Epidermal melanocyte (primary cell): ENCODE measurements at regions not wholly inside any gene's neighbourhood (a gene's known extent, or its start where the extent isn't known, plus 50 kb on each side); places are given as distances from the start of the nearest gene placed in this dataset.
"Not testable (repeated sequence)": the region's sequence is repeated elsewhere in the genome, so short reads cannot be mapped to it uniquely, and the experiment has no call there.

Experiments
- DNase-seq: peaks from one replicate; pipeline ENCODE4 v3.0.0; 2011; ENCODE audit warnings: low spot score; ENCODE audit not compliant: insufficient read length

- DNase-seq: no peak
Observed at GRCh38 chr3:164467007-164467406, 611.3 kb downstream of the SI start.

GRCh38 chr3:164465172-164465571 lies 613.1 kb downstream of the SI start:
- no peak for DNase-seq

DNA sequence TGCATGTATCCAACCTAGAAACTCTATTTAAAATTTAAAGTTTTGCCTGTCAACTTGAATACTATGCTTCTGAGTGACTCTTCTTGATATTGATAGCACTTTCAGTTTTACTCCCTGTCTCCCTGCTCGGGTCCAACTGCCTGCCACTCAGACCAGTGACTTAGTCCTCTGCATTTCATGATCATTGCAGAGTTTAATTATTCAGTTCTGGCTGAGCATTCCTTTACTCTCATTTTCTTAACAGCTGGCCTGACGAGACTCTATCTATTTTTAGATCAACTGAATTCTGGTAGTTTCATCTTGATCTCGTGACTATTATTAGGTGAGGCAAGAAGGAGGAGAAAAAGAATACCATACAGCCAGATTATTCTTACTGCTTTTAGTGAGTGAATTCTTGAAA lies 617.4 kb downstream of the SI start:
- DNase-seq: no peak

DNA sequence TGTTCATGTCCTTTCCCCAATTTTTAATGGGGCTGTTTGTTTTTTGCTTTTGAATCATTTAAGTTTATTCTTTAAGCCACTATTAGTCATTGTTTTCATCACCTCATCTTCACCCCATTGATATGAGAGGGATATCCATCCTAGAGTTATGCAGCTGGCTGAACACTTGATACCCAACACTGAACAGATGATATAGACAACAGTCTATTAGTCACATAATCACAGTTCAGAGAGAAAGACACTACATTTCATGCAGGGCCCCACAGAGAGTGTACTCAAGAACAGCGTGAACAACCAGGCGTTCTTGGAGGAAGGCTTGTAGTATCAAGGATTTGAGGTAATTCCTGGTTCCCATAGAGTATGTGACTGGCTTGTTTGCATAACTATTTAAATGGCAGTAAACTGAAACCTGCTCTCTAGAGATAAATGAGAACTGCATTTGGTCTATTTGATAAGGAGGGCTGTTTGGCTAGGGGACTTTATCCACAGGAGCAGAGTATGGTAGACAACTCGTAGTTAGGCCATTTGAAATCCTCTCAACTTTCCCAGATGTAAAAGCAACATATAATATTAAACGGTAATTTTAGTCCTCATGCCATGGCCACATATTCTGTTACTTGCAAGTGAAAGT lies 618.7 kb downstream of the SI start:
- no peak for DNase-seq

- DNase-seq: no peak
Observed at GRCh38 chr3:164458986-164459385, 619.3 kb downstream of the SI start.

DNA sequence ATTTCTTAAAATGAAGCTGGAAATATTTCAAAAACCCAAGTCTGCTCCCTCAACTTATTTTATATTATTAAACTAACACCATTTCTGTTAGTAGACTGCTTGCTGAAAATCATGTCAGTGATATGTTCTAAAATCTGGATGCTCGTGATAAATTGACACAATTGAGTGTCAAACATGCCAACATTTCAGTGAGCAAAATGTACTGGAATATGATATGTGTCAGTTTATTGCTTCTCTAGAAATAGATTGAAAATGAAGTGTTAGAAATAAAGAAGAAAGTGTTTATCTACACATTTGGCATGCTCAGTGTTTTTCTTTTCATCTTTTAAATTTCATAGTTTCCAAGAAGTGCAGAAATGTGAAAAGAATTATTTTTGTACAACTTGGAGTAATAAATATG lies 624.6 kb downstream of the SI start:
- DNase-seq: no peak

GRCh38 chr3:164452707-164453106 lies 625.6 kb downstream of the SI start:
- no peak for DNase-seq

DNA sequence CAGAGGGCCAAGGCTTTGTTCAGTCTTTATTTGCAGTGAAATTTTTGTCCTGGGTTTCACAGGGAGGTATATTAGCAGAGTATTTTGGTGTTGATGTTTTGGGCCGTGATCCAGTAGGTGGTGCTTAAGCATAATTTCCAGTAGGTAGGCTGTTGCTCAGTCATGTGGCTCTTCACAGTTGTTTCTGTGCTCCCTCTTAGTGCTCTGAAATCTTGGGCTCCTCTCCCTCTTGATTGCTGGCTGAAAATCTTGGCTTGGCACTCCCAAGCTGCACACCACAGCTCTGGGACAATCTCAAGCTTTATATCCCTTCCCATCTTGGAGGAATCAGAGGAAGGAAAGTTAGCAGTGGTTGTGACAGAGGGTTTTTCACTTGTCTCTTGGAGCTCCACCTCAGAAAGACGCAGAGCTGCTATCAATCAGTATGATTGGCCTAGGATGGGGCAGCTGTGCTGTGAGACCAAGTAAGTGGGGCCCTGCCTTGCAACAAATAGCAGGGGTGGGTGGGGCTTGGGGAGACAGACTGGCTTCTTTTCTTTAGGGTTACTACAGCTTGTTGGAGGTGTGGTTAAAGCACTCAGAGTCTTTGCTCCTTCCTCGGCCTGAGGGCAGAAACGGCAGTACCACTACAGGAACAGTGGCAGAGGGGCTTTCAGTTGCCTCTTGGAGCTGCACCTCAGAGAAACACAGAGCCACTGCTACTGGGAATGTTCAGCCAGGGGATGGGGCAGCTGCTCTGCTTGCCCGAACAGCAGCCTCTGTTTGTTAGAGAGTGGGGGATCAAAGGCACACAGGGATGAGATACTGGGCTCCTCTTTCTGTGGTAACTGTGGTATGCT lies 627.0 kb downstream of the SI start:
- DNase-seq: no peak

DNA sequence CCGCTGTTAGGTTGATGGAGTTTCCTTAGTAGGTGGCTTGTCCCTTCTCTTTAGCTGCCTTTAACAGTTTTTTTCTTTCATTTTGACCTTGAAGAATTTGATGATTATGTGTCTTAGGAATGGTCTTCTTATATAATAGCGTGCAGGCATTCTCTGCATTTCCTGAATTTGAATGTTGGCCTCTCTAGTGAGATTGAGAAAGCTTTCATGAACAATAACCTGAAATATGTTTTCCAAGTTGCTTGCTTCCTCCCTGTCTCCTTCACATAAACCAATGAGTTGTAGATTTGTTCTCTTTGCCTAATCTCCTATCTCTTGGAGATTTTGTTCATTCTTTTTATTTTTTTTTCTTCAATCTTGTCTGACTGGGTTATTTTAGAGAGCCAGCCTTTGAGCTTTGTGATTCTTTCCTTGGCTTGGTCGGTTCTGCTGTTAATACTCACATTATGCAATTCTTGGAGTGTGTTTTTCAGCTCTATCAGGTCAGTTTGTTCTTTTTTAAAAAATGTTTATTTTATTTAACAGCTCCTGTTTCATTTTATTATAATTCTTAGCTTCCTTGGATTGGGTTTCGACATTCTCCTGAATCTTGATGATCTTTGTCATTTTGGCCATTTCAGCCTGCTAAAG lies 627.9 kb downstream of the SI start:
- DNase-seq: no peak

- DNase-seq: no peak
Observed at GRCh38 chr3:164419220-164419619, 659.1 kb downstream of the SI start.

- no peak for DNase-seq
Observed at GRCh38 chr3:164418414-164418813, 659.9 kb downstream of the SI start.

DNA sequence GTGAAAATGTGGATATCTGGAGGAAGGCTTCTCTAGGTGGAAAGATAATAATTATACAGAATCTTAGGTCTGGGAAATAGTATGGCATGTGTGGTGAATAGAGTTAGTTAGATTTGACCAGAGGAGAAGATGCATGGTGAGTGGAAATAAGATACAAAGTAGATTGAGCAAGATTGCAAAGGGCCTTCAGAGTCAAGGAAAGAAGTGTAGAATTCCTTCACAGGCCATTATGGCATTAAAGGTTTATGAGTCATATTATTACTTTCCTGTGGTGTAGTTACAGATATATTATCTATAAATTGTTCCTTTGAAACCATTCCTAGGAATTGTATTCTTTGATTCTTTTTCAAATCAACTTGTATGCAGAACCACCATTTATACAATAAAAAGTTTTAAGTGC lies 660.3 kb downstream of the SI start:
- DNase-seq: no peak

DNA sequence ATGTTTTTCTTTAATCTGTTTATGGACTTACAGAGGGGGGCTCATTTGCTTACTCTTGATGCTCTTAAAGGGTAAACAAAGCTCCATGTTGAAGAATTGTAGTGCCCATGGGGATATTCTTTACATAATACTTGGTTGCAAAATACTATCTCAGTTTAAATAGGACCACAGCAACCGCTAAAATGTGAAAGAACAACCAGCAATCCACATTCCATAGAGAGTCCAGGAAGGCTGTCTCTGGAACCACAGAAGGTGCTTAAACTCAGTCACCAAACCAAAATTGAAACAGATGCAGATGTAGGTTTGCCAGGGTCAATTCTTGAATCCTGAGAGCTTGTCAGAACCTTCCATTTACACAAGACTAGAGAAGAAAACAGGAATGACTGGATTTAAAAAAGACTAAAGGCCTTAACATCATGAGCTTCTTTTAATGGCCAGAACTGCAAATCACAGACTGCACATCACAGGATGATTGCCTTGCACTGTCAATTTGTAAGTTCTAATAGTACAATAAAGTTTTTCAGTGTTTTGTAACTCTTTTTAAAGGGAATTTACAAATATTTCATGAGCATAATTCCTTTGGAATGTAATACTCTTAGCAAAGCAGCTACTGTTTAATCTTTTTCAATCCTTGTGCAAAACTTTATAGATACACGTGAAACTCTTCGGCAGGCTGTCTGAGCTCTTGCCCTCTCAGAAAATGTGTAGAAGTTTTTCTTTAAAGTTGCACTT lies 661.6 kb downstream of the SI start:
- DNase-seq: no peak

DNA sequence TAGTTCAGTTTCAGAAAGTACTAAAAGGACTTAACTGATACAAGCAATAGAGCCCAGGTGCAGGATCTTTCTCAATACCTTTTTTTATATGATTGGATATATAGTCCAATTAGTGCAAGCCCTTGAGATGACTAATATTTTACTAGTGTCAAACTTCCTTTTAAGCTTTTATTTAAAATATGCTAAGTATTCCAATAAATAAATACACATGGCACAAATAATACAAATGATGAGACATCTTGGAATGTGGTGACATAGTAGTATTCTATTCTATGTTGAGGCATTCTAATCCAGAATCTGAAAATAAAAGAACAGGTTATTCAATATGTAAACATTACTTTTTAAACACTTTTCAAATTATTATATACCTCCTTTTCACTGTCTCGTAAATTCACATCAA lies 670.0 kb downstream of the SI start:
- DNase-seq: no peak

DNA sequence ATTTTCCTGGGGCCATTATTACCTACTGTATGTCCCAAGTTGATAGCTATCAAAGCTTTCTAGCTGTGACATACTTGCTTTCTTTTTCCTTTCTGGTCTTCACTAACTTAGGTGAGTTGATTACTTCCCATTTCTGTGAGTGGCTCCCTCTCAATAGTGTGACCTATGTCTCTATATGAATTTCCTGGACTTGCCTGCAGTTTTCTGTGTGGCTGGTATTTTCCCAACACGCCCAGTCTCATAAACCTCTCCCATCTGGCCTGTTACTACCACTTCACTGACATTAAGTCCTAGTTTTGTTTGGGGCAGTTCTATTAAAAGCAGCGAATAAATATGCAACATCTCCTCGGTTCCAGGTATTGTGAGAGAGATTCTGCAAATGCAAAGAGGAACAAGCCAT lies 671.2 kb downstream of the SI start:
- no peak for DNase-seq

DNA sequence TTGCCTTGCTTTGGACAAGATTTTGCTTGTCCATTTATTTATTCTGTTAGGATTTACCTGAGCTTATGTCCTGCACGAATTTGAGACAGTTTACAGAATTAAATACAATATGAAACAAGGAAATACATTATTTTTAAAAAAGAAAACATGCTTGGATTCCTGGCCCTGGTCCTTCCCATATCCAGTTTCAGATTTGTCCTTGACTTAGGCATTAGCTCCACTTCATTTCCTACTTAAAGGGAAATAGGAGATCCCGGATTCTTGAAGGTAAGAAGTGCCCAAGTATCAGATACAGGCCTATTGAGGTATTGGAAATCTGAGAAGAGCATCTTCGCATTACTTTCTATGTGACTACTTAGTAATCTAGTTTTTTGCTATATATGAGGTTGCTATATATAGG lies 672.0 kb downstream of the SI start:
- no peak for DNase-seq

GRCh38 chr3:164401923-164402322 lies 676.4 kb downstream of the SI start:
- no peak for DNase-seq

DNA sequence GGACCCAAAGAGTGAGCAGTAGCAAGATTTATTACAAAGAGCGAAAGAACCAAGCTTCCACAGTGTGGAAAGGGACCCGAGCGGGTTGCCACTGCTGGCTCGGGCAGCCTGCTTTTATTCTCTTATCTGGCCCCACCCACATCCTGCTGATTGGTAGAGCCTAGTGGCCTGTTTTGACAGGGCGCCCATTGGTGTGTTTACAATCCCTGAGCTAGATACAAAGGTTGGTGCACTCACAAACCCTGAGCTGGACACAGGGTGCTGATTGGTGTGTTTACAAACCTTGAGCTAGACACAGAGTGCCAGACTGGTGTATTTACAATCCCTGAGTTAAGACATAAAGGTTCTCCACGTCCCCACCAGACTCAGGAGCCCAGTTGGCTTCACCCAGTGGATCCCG lies 676.9 kb downstream of the SI start:
- DNase-seq: not testable (repeated sequence)

GRCh38 chr3:164397462-164397861 lies 680.8 kb downstream of the SI start:
- DNase-seq: no peak

DNA sequence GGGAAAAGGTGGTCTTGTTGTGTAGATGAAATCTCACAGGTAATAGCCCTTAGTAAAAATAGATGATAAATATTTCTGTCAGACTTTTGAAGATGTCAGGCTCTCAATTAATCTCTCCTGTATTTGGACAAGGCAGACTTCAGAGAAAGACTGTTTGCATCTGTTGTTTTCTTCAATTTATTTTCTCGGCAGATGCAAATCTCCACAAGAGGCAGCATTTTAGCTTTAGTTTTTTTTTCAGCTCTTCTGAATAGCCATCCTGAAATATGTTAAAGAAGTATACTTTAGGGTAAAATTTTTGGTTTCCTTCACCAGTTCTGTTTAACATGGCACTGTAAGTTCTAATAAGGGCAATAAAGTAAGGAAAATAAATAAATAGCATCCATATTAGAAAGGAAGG lies 685.1 kb downstream of the SI start:
- DNase-seq: no peak

- DNase-seq: no peak
Observed at GRCh38 chr3:164390046-164390445, 688.2 kb downstream of the SI start.

GRCh38 chr3:164387236-164387635 lies 691.1 kb downstream of the SI start:
- no peak for DNase-seq
